ENCODE measurements at regions not wholly inside any gene's neighbourhood (a gene's known extent, or its start where the extent isn't known, plus 50 kb on each side); places are given as distances from the start of the nearest gene placed in this dataset.

DNA sequence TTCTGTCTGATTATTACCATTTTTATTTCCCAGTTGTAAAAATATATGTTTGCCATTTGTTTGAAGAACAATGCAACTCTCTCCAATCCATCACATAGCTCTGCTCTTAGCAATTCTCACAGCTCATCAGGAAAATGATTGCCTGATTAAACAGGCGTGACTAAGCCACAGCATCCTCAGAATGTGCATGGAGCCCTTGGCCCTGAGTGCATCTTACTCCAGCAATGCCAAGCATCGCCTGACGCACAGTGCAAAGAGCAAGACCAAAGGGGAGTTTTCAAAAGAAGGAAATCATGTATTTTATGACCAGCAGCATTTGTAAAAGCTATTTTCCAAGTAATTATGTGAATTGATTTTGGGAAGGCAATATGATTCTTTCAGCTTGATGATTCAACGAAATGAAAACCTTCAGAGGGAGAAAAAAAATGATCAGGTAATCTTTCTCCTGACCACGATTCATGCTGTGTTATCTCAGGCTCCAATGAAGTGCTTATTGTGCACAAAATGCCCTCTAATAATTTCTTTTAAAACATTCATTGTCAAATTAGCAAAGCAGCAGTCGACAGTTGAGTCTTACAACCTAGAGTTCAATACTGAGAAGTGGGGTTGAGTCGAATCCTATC, 138.0 kb upstream of the FAM9B start:
- TF ChIP-seq, protein P1, sequence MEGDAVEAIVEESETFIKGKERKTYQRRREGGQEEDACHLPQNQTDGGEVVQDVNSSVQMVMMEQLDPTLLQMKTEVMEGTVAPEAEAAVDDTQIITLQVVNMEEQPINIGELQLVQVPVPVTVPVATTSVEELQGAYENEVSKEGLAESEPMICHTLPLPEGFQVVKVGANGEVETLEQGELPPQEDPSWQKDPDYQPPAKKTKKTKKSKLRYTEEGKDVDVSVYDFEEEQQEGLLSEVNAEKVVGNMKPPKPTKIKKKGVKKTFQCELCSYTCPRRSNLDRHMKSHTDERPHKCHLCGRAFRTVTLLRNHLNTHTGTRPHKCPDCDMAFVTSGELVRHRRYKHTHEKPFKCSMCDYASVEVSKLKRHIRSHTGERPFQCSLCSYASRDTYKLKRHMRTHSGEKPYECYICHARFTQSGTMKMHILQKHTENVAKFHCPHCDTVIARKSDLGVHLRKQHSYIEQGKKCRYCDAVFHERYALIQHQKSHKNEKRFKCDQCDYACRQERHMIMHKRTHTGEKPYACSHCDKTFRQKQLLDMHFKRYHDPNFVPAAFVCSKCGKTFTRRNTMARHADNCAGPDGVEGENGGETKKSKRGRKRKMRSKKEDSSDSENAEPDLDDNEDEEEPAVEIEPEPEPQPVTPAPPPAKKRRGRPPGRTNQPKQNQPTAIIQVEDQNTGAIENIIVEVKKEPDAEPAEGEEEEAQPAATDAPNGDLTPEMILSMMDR (IDR thresholded peaks at IDR 0.05) = no peak
- TF ChIP-seq EZH2 (IDR thresholded peaks at IDR 0.05) = no peak
- TF ChIP-seq EZH2phosphoT487 (IDR thresholded peaks at IDR 0.05) = no peak

Measured in neural progenitor cell (in vitro differentiated cells).